Heart left ventricle (tissue), 16 donors: ENCODE measurements at regions not wholly inside any gene's neighbourhood (a gene's known extent, or its start where the extent isn't known, plus 50 kb on each side); places are given as distances from the start of the nearest gene placed in this dataset.
A peak's percentile ranks its signal among the peaks of the same experiment; 100 is the strongest.

Experiments used
- ATAC-seq, 4 donors: fragments of 200-7000 bp; cut with Tn5 transposase; one replicate each; pipeline ENCODE4 v1.9.1; 2020 to 2022; ENCODE audit warnings: moderate library complexity in 4 of 4, mild to moderate bottlenecking in 3 of 4, moderate number of reproducible peaks in 1 of 4
- DNase-seq, 5 donors: peaks; one replicate each; pipeline ENCODE4 v3.0.0-alpha.2; 2020
- H3K27ac ChIP-seq, 12 donors: fragments of 200-600 bp; sonication (generic) in 4 of 12; one replicate each; pipeline versions ENCODE4 v1.5.0 to v1.8.0; 2016 to 2022; ENCODE audit warnings: mild to moderate bottlenecking in 2 of 12
- H3K27me3 ChIP-seq, 9 donors: fragments of 200-600 bp; sonication (generic) in 2 of 9; one replicate each; pipeline versions ENCODE4 v1.5.1 to v1.8.0; 2016 to 2022; ENCODE audit warnings: mild to moderate bottlenecking in 3 of 9
- H3K36me3 ChIP-seq, 9 donors: fragments of 200-600 bp; sonication (generic) in 2 of 9; one replicate each; pipeline versions ENCODE4 v1.5.0 to v1.8.0; 2018 to 2022; ENCODE audit warnings: mild to moderate bottlenecking in 2 of 9
- H3K4me1 ChIP-seq, 12 donors: fragments of 200-600 bp; sonication (generic) in 4 of 12; one replicate each; pipeline versions ENCODE4 v1.5.0 to v1.8.0; 2016 to 2022; ENCODE audit warnings: mild to moderate bottlenecking in 3 of 12
- H3K4me3 ChIP-seq, 12 donors: fragments of 200-600 bp; sonication (generic) in 4 of 12; one replicate each; pipeline versions ENCODE4 v1.5.0 to v1.8.0; 2017 to 2022; ENCODE audit warnings: mild to moderate bottlenecking in 9 of 12, moderate library complexity in 4 of 12
- H3K9me3 ChIP-seq, 12 donors: fragments of 200-600 bp; sonication (generic) in 4 of 12; one replicate each; pipeline versions ENCODE4 v1.5.0 to v1.8.0; 2016 to 2022; ENCODE audit warnings: mild to moderate bottlenecking in 1 of 12
- CTCF ChIP-seq, 12 donors: fragments of 200-600 bp; sonication (generic) in 4 of 12; IDR thresholded peaks; one replicate each; pipeline versions ENCODE4 v1.5.0 to v1.8.0; 2018 to 2022; ENCODE audit warnings: antibody characterized with exemption in 12 of 12, mild to moderate bottlenecking in 5 of 12
- POLR2A ChIP-seq, 2 donors: fragments of 450-650 bp; IDR thresholded peaks; one replicate each; pipeline ENCODE4 v1.6.1; 2017; ENCODE audit warnings: antibody characterized with exemption in 2 of 2, mild to moderate bottlenecking in 2 of 2, moderate library complexity in 2 of 2
- WGBS, 4 donors: extraction: QIAGEN DNeasy Blood & Tissue Kit in 2 of 4; methylation state at CpG; one replicate each; pipeline versions ENCODE4 v1.1.5 to v1.1.7; 2013 to 2018; 5-methylcytosine and 5-hydroxymethylcytosine counted together
- intact Hi-C, 10 donors: fragments of 100-400 bp; cut with DNase I; formaldehyde crosslinking; loops; one replicate each; pipeline versions ENCODE4 v1.11.1 to v1.14.2; 2022
- donor health status: ischemic (EF 13 %, LVEDD 7.1; RV severe dilation, severe dysfunction).
- donor health status: healthy with polysubstance abuse.
- donor health status: DM: no; HTN: yes; CAD: no.
- donor health status: DM: no; HTN: no; CAD: no.
- donor health status: ischemic (EF 25% LVEDD 6.9; RV normal size, moderate dysfunction).
- donor health status: ischemic (EF 25% LVEDD 5.7; RV mildly dilated, moderate dysfunction).
- donor health status: healthy.
- donor health status: DM: yes; HTN: yes; CAD: no.
- donor health status: ischemic (EF 35%, LVEDD 5.7; RV mildly dilated, moderate dysfunction).
- donor health status: nonischemic (EF 11% LVEDD 7.7; RV severe dilation, severe dysfunction).
- donor health status: DM: yes; HTN: yes; CAD: no.
- donor health status: PGD.
- donor health status: ischemic (EF 29% LVEDD 5.4; RV normal size, mild dysfunction).
- donor health status: nonischemic (EF 23%, LVEDD 6.1; RV moderate dilation, normal function).

- ATAC-seq: no peak
- H3K27ac ChIP-seq: no peak overlapping the region
- no peaks in the 10 kb centered on the region for H3K9me3 ChIP-seq
- WGBS, 4 donors: 63 to 77% (median 74%) methylated on average over 10 of the region's 10 CpGs
- DNase-seq: no peak
- no peak overlapping the region for H3K4me3 ChIP-seq
- H3K36me3 ChIP-seq: no peaks in the 10 kb centered on the region
- TF ChIP-seq POLR2A (IDR thresholded peaks at IDR 0.05) (no peak), CTCF (IDR thresholded peaks at IDR 0.05) (no peak)
- H3K27me3 ChIP-seq: peaks cover 0 to 12% (median 0%) of the 10 kb centered on the region in 9 donors
- peaks cover 0 to 15% (median 5%) of the 10 kb centered on the region in 12 donors for H3K4me1 ChIP-seq
- intact Hi-C loops: loop anchor here in 1 of 10 donors (10.0 kb wide), 1 partner anchor 59 kb away; no protein-coding TSS in a partner anchor
These were observed 65.1 kb upstream of the RASD2 start for GRCh38 chr22:35475545-35475944.

- TF ChIP-seq POLR2A (IDR thresholded peaks at IDR 0.05) (no peak), CTCF (IDR thresholded peaks at IDR 0.05) (no peak)
- DNase-seq (no peak), ATAC-seq (no peak)
- Histone ChIP-seq H3K27ac (no peak overlapping the region), H3K36me3 (no peaks in the 10 kb centered on the region), H3K27me3 (peaks cover 0 to 12% (median 0%) of the 10 kb centered on the region in 9 donors), H3K4me1 (peaks cover 0 to 22% (median 7%) of the 10 kb centered on the region in 12 donors), H3K4me3 (no peak overlapping the region), H3K9me3 (no peaks in the 10 kb centered on the region)
- WGBS, 4 donors: 88 to 90% (median 88%) methylated on average over 11 of the region's 11 CpGs
- intact Hi-C loops: loop anchor here in 1 of 10 donors (10.0 kb wide), 1 partner anchor 58 kb away; no protein-coding TSS in a partner anchor
These were observed 64.3 kb upstream of the RASD2 start for GRCh38 chr22:35476341-35476740.

- 40 to 65% (median 61%) methylated on average over 11 of the region's 11 CpGs for WGBS, 4 donors
- Histone ChIP-seq H3K27ac (peak overlapping the region in 10 of 12 donors; percentile 6 to 81 (median 62)), H3K27me3 (peaks cover 0 to 12% (median 0%) of the 10 kb centered on the region in 9 donors), H3K4me3 (no peak overlapping the region), H3K36me3 (no peaks in the 10 kb centered on the region), H3K9me3 (peaks cover 0 to 3% (median 0%) of the 10 kb centered on the region in 12 donors), H3K4me1 (peaks cover 0 to 22% (median 7%) of the 10 kb centered on the region in 12 donors)
- DNase-seq (peak in 4 of 5 donors; percentile 44 to 70 (median 56)), ATAC-seq (peak in 3 of 4 donors; percentile 27 to 61 (median 57))
- intact Hi-C loops: loop anchor here in 1 of 10 donors (10.0 kb wide), 1 partner anchor 57 kb away; no protein-coding TSS in a partner anchor
- TF ChIP-seq POLR2A (IDR thresholded peaks at IDR 0.05) (no peak), CTCF (IDR thresholded peaks at IDR 0.05) (no peak)
These were observed 62.6 kb upstream of the RASD2 start for GRCh38 chr22:35477911-35478582.

- ATAC-seq (peak in 2 of 4 donors; percentile 31 to 39), DNase-seq (no peak)
- intact Hi-C loops: loop anchor here in 1 of 10 donors (10.0 kb wide), 1 partner anchor 56 kb away; no protein-coding TSS in a partner anchor
- Histone ChIP-seq H3K9me3 (peaks cover 0 to 3% (median 0%) of the 10 kb centered on the region in 12 donors), H3K27ac (peak overlapping the region in 10 of 12 donors; percentile 6 to 81 (median 62)), H3K4me1 (peaks cover 0 to 22% (median 7%) of the 10 kb centered on the region in 12 donors), H3K4me3 (no peak overlapping the region), H3K36me3 (no peaks in the 10 kb centered on the region), H3K27me3 (peaks cover 0 to 12% (median 0%) of the 10 kb centered on the region in 9 donors)
- 59 to 75% (median 67%) methylated on average over 9 of the region's 9 CpGs for WGBS, 4 donors
- TF ChIP-seq POLR2A (IDR thresholded peaks at IDR 0.05) (no peak), CTCF (IDR thresholded peaks at IDR 0.05) (no peak)
These were observed 62.0 kb upstream of the RASD2 start for GRCh38 chr22:35478633-35479107.
